ENCODE measurements at regions not wholly inside any gene's neighbourhood (a gene's known extent, or its start where the extent isn't known, plus 50 kb on each side); places are given as distances from the start of the nearest gene placed in this dataset.
"Not testable (repeated sequence)": the region's sequence is repeated elsewhere in the genome, so short reads cannot be mapped to it uniquely, and the experiment has no call there.

GRCh38 chr1:88609051-88609450 lies 75.0 kb upstream of the PKN2 start:
- DNase-seq: no peak

GRCh38 chr1:88610687-88611086 lies 73.4 kb upstream of the PKN2 start:
- no peak for DNase-seq

GRCh38 chr1:88612292-88612691 lies 71.8 kb upstream of the PKN2 start:
- no peak for DNase-seq

- DNase-seq: no peak
Measured at GRCh38 chr1:88612773-88613172, 71.3 kb upstream of the PKN2 start.

GRCh38 chr1:88618331-88618730 lies 65.7 kb upstream of the PKN2 start:
- DNase-seq: no peak

GRCh38 chr1:88623101-88623500 lies 61.0 kb upstream of the PKN2 start:
- not testable (repeated sequence) for DNase-seq

Data from fibroblast of upper back skin (primary cell).